ENCODE measurements at regions not wholly inside any gene's neighbourhood (a gene's known extent, or its start where the extent isn't known, plus 50 kb on each side); places are given as distances from the start of the nearest gene placed in this dataset.
"Not testable (repeated sequence)": the region's sequence is repeated elsewhere in the genome, so short reads cannot be mapped to it uniquely, and the experiment has no call there.

- DNase-seq (ENCODE audit: low read depth), result no peak
- H3K4me3 ChIP-seq (ENCODE audit: low read depth, low read length), result peak overlapping the region; percentile 37
- TF ChIP-seq, protein P1, sequence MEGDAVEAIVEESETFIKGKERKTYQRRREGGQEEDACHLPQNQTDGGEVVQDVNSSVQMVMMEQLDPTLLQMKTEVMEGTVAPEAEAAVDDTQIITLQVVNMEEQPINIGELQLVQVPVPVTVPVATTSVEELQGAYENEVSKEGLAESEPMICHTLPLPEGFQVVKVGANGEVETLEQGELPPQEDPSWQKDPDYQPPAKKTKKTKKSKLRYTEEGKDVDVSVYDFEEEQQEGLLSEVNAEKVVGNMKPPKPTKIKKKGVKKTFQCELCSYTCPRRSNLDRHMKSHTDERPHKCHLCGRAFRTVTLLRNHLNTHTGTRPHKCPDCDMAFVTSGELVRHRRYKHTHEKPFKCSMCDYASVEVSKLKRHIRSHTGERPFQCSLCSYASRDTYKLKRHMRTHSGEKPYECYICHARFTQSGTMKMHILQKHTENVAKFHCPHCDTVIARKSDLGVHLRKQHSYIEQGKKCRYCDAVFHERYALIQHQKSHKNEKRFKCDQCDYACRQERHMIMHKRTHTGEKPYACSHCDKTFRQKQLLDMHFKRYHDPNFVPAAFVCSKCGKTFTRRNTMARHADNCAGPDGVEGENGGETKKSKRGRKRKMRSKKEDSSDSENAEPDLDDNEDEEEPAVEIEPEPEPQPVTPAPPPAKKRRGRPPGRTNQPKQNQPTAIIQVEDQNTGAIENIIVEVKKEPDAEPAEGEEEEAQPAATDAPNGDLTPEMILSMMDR (conservative IDR thresholded peaks at IDR 0.05; ENCODE audit: low read depth, low read length), result no peak
Observed at GRCh38 chrX:140091125-140091886, 126.0 kb upstream of the CXorf66 start.

DNA sequence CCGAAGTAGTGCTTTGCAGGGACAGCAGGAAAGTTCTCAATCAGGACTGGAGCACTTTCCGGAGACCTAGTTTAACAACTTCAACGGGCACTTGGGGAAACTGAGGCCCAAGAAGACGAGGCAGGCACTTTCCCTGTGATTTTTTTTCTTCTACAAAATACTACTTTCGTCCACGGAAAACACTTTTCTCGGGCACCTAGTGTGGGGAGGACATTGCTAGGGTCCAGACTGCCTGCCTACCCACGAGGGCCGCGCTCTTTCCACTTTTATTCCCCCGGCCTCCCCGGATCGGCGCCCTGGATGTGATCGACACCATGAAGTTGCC, 125.4 kb upstream of the CXorf66 start:
- DNase-seq (ENCODE audit: low read depth), result no peak
- TF ChIP-seq, protein P1 (conservative IDR thresholded peaks at IDR 0.05; ENCODE audit: low read depth, low read length), result no peak
- peak overlapping the region; percentile 37 for H3K4me3 ChIP-seq (ENCODE audit: low read depth, low read length)

DNA sequence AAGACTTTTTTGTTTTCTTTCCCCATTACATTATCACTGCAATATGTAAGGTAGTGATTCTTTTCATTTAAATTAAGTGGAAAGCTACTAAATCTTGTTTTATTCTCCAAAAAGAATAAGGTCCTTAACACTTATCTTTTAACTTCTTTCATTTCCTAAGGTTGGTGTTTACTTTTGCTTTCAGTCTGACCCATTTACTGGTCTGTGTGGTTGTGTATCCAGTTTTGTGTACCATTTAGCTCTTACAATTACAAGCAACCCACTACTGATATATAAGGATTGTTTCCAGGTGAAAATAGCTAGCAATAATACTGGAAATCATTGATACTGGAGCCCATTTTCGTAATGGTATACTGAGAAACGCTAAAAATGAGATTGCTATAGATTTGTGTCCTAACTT, 123.1 kb upstream of the CXorf66 start:
- DNase-seq (ENCODE audit: low read depth), result no peak
- no peak overlapping the region for H3K4me3 ChIP-seq (ENCODE audit: low read depth, low read length)
- TF ChIP-seq, protein P1 (conservative IDR thresholded peaks at IDR 0.05; ENCODE audit: low read depth, low read length), result no peak

DNA sequence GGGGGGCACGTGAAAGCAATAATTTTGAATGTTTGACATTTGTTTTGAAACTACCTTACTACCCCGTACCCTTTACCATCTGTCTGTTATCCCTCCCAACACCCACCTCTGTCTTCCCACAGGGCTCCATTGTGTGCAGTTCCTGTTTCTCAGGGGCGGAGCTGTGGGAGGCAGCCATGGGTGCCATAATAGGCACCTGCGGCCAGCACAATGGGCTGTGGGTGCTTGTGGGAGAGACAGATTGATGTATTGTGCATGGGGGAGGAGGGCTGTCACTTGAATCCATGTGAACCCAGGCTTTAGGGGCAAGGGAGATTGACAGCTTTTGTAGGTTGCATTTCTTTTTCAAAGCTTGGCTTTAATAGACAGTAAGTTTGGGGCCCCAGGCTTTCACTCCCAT, 122.6 kb upstream of the CXorf66 start:
- no peak for DNase-seq (ENCODE audit: low read depth)
- no peak overlapping the region for H3K4me3 ChIP-seq (ENCODE audit: low read depth, low read length)
- TF ChIP-seq, protein P1 (conservative IDR thresholded peaks at IDR 0.05; ENCODE audit: low read depth, low read length), result no peak

- H3K4me3 ChIP-seq (ENCODE audit: low read depth, low read length), result no peak overlapping the region
- TF ChIP-seq, protein P1 (conservative IDR thresholded peaks at IDR 0.05; ENCODE audit: low read depth, low read length), result no peak
- no peak for DNase-seq (ENCODE audit: low read depth)
Observed at GRCh38 chrX:140086691-140087090, 121.4 kb upstream of the CXorf66 start.

- not testable (repeated sequence) for H3K4me3 ChIP-seq (ENCODE audit: low read depth, low read length); DNase-seq (ENCODE audit: low read depth)
Observed at GRCh38 chrX:140074851-140075250, 109.5 kb upstream of the CXorf66 start.

DNA sequence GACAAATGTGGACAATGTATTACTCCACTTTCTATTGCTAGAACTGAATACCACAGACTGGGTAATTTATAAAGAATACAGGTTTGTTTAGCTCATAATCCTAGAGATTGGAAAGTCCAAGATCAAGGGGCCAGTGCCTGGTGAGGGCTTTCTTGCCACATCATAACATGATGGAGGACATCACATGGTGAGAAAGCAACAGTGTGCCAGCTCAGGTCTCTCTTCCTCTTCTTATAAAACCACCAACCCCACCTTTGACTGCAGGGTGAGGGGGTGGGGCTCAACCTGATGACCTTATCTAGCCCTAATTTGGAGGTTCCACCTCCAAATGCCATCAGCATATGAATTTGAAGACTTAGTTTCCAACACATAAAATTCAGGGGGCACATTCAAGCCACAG, 105.7 kb upstream of the CXorf66 start:
- DNase-seq (ENCODE audit: low read depth), result no peak
- TF ChIP-seq, protein P1 (conservative IDR thresholded peaks at IDR 0.05; ENCODE audit: low read depth, low read length), result no peak
- H3K4me3 ChIP-seq (ENCODE audit: low read depth, low read length), result no peak overlapping the region
